ENCODE measurements at regions not wholly inside any gene's neighbourhood (a gene's known extent, or its start where the extent isn't known, plus 50 kb on each side); places are given as distances from the start of the nearest gene placed in this dataset.

- H3K27ac ChIP-seq, result no peak overlapping the region
- H3K4me3 ChIP-seq, result no peak overlapping the region
- no peaks in the 10 kb centered on the region for H3K36me3 ChIP-seq
- no peak for TF ChIP-seq CTCF (IDR thresholded peaks at IDR 0.05; ENCODE audit: low read depth, low read length)
- peak in 1 of 2 donors; percentile 95 for DNase-seq (ENCODE audit: low read depth in 1 of 2, low spot score in 1 of 2)
- no peaks in the 10 kb centered on the region for H3K4me1 ChIP-seq (ENCODE audit: low read depth)
- no peaks in the 10 kb centered on the region for H3K9me3 ChIP-seq (ENCODE audit: low read depth)
- no peaks in the 10 kb centered on the region for H3K27me3 ChIP-seq
These were observed 601.0 kb downstream of the SLC4A3 start for GRCh38 chr2:220228310-220229006.

- Histone ChIP-seq H3K4me3 (no peak overlapping the region), H3K4me1 (ENCODE audit: low read depth) (no peaks in the 10 kb centered on the region), H3K9me3 (ENCODE audit: low read depth) (no peaks in the 10 kb centered on the region), H3K27me3 (no peaks in the 10 kb centered on the region), H3K27ac (no peak overlapping the region), H3K36me3 (no peaks in the 10 kb centered on the region)
- no peak for DNase-seq (ENCODE audit: low read depth in 1 of 2, low spot score in 1 of 2)
- TF ChIP-seq CTCF (IDR thresholded peaks at IDR 0.05; ENCODE audit: low read depth, low read length), result no peak
These were observed 613.2 kb downstream of the SLC4A3 start for GRCh38 chr2:220240641-220241040.

GRCh38 chr2:220241423-220241822 lies 614.0 kb downstream of the SLC4A3 start:
- TF ChIP-seq CTCF (IDR thresholded peaks at IDR 0.05; ENCODE audit: low read depth, low read length), result no peak
- Histone ChIP-seq H3K9me3 (ENCODE audit: low read depth) (no peaks in the 10 kb centered on the region), H3K36me3 (no peaks in the 10 kb centered on the region), H3K27me3 (no peaks in the 10 kb centered on the region), H3K27ac (no peak overlapping the region), H3K4me1 (ENCODE audit: low read depth) (no peaks in the 10 kb centered on the region), H3K4me3 (no peak overlapping the region)
- DNase-seq (ENCODE audit: low read depth in 1 of 2, low spot score in 1 of 2), result peak in 1 of 2 donors; percentile 17

- no peaks in the 10 kb centered on the region for H3K4me1 ChIP-seq (ENCODE audit: low read depth)
- no peak overlapping the region for H3K4me3 ChIP-seq
- H3K27me3 ChIP-seq, result no peaks in the 10 kb centered on the region
- DNase-seq (ENCODE audit: low read depth in 1 of 2, low spot score in 1 of 2), result peak in 1 of 2 donors; percentile 71
- no peaks in the 10 kb centered on the region for H3K9me3 ChIP-seq (ENCODE audit: low read depth)
- no peak for TF ChIP-seq CTCF (IDR thresholded peaks at IDR 0.05; ENCODE audit: low read depth, low read length)
- no peaks in the 10 kb centered on the region for H3K36me3 ChIP-seq
- no peak overlapping the region for H3K27ac ChIP-seq
These were observed 616.1 kb downstream of the SLC4A3 start for GRCh38 chr2:220243571-220243970.

GRCh38 chr2:220246386-220246785 lies 619.0 kb downstream of the SLC4A3 start:
- TF ChIP-seq CTCF (IDR thresholded peaks at IDR 0.05; ENCODE audit: low read depth, low read length), result no peak
- DNase-seq (ENCODE audit: low read depth in 1 of 2, low spot score in 1 of 2), result no peak
- no peak overlapping the region for H3K27ac ChIP-seq
- H3K36me3 ChIP-seq, result no peaks in the 10 kb centered on the region
- no peaks in the 10 kb centered on the region for H3K4me1 ChIP-seq (ENCODE audit: low read depth)
- no peaks in the 10 kb centered on the region for H3K9me3 ChIP-seq (ENCODE audit: low read depth)
- no peak overlapping the region for H3K4me3 ChIP-seq
- no peaks in the 10 kb centered on the region for H3K27me3 ChIP-seq

Measured in cardiac muscle cell (in vitro differentiated cells and primary cell).